GM19025 (cell line): ENCODE measurements at regions not wholly inside any gene's neighbourhood (a gene's known extent, or its start where the extent isn't known, plus 50 kb on each side); places are given as distances from the start of the nearest gene placed in this dataset.

Experiments
- ATAC-seq: cut with Tn5 transposase; IDR thresholded peaks from one replicate; pipeline ENCODE4 v1.9.1; 2021; ENCODE audit warnings: mild to moderate bottlenecking, low read depth, moderate library complexity; ENCODE audit not compliant: unreplicated experiment

GRCh38 chr4:136946307-136946907 is 585.9 kb downstream of the PCDH18 start:
- ATAC-seq: no peak

GRCh38 chr4:136939781-136940180 is 592.5 kb downstream of the PCDH18 start:
- ATAC-seq: no peak

- no peak for ATAC-seq
Observed at GRCh38 chr4:136935871-136936270, 596.4 kb downstream of the PCDH18 start.

DNA sequence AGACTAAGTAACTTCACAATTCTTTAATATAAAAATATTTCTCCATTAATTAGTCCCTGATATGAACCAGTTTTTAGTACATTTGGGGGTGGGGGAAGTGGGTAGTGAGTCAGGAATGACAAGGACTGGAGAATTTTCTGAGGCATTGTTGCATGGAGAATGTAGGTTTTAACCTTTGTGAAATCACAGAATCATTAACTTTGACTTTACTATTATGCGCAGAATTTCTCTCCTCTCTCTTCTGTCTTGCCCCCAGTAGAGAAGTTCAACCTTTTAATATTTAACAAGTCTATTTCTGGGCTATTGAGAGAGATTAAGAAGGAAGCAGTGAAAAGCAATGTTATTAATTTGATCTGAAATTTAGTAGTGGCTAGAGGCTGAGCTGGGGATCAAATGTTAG is 597.0 kb downstream of the PCDH18 start:
- no peak for ATAC-seq

- ATAC-seq: no peak
Observed at GRCh38 chr4:136934601-136935000, 597.7 kb downstream of the PCDH18 start.

DNA sequence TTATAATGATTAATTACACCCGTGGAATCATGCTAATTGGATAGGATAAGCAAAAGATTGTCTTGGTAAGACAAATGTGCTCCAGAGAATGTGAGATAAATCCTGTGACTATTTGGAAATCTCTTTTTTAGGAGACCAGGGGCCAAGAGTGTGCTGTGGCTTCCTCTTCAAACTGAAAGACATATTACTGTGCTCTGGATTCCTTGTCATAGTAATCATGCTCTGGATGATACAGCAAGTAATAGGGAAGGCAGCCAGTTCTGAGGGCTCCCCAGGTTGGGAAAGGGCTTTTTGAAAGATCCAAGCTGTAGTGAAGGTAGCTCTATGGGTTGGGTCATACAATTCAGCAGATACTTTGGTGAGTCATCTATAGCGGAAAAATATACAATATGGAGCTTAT is 600.5 kb downstream of the PCDH18 start:
- no peak for ATAC-seq

- no peak for ATAC-seq
Observed at GRCh38 chr4:136928957-136929411, 603.3 kb downstream of the PCDH18 start.

- no peak for ATAC-seq
Observed at GRCh38 chr4:136927172-136927571, 605.1 kb downstream of the PCDH18 start.

DNA sequence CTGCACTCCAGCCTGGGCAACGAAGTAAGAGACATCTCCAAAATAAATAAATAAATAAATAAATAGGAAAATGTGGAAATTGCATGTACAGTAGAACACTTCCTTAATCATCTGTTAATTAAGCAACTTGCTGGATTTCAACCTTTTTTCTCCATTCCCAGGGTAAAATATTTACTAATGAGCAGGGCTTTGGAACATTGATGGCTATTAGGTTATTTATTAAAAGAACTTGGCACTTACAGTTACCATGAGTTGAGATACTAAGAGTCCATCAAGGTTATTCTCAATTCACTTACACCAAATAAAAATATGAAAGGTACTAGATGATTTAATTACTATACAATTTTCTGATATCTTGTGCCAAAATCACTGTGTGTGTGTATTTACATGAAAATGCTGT is 607.1 kb downstream of the PCDH18 start:
- ATAC-seq: no peak

GRCh38 chr4:136922066-136922465 is 610.2 kb downstream of the PCDH18 start:
- no peak for ATAC-seq

GRCh38 chr4:136920092-136920881 is 612.0 kb downstream of the PCDH18 start:
- no peak for ATAC-seq

- ATAC-seq: no peak
Observed at GRCh38 chr4:136918772-136919171, 613.5 kb downstream of the PCDH18 start.

- no peak for ATAC-seq
Observed at GRCh38 chr4:136917312-136918110, 614.8 kb downstream of the PCDH18 start.

GRCh38 chr4:136909626-136910025 is 622.7 kb downstream of the PCDH18 start:
- no peak for ATAC-seq

- ATAC-seq: no peak
Observed at GRCh38 chr4:136908122-136908521, 624.2 kb downstream of the PCDH18 start.

- no peak for ATAC-seq
Observed at GRCh38 chr4:136900696-136901095, 631.6 kb downstream of the PCDH18 start.

GRCh38 chr4:136898590-136899248 is 633.6 kb downstream of the PCDH18 start:
- ATAC-seq: no peak

DNA sequence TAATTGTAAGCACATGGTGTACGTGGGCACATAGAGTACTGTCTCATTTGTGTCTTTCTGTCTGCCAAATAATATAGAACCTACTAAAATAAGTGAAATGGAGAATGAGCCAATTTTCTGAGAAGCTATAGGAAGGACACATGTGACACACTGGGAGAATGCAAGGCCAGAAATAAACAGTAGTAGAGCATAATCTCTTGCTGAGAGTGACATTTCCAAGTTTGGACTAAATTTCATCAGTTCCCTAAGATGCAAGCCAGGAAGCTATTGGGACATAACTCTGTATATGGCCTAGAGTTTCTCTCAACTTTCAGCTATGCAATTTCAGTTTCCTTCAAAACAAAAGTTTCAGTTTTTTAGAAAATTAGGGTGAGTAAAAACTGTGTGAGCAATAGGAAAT is 638.7 kb downstream of the PCDH18 start:
- ATAC-seq: no peak

DNA sequence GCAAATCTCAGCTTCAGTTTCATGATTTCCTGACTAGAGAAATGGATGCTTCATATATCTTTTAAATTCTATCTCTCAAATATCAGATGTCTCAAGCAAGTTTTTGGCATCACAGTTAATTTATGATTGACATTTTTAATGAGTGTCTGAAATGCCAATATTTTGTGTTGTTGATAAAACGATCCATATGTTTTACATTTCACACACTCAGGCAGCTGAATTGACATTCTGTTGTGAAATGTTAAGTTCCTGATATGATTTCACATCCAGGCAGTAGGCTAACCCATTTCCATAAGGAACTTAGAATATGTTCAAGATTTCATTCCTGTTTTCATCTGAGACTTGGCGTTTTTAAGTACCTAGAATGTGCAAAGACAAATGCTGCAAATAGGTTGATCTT is 650.6 kb downstream of the PCDH18 start:
- ATAC-seq: no peak

- no peak for ATAC-seq
Observed at GRCh38 chr4:136873555-136873954, 658.7 kb downstream of the PCDH18 start.

GRCh38 chr4:136867465-136867864 is 664.8 kb downstream of the PCDH18 start:
- ATAC-seq: no peak
